Activated T-cell treated with anti-CD3 and anti-CD28 coated beads for 48 hours (primary cell): ENCODE measurements at regions not wholly inside any gene's neighbourhood (a gene's known extent, or its start where the extent isn't known, plus 50 kb on each side); places are given as distances from the start of the nearest gene placed in this dataset.

ENCODE experiments used
- DNase-seq: peaks from one replicate; pipeline ENCODE4 v3.0.0-alpha.2; 2020; ENCODE audit warnings: low read depth

- DNase-seq = no peak
Measured at GRCh38 chr7:50962962-50963374, 180.3 kb upstream of the GRB10 start.

DNA sequence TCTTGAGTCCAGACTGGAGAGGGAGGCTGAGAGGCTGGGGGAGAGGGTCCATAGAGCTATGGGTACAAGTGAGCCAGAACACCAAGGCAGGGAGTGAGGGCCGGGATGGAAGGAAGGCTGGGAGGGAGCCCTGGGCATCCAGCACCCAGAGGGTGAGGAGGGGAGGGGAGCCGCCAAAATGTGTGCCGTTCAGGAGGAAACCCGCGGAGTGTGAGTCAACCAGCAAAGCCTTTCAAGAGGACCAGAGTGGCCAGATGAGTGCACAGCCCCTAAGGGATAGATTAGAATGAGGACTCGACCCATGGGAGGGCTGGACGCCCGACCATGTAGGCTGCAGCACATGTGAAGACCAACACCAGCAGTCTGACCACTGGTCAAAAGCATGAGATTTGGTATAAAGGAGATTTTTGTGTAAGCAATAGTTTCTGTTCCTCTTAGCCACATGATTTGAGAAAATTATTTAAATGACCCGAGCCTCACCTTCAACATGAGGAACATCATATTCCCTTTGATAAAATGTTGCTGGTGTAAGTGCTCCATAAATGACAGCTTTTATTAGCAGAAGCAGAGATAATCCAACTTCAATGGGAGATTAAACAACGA, 179.7 kb upstream of the GRB10 start:
- DNase-seq = no peak

GRCh38 chr7:50960621-50961310, 178.1 kb upstream of the GRB10 start:
- no peak for DNase-seq

- DNase-seq = no peak
Measured at GRCh38 chr7:50959991-50960390, 177.3 kb upstream of the GRB10 start.

- no peak for DNase-seq
Measured at GRCh38 chr7:50959560-50959959, 176.9 kb upstream of the GRB10 start.

GRCh38 chr7:50957855-50958254, 175.2 kb upstream of the GRB10 start:
- DNase-seq = no peak

DNA sequence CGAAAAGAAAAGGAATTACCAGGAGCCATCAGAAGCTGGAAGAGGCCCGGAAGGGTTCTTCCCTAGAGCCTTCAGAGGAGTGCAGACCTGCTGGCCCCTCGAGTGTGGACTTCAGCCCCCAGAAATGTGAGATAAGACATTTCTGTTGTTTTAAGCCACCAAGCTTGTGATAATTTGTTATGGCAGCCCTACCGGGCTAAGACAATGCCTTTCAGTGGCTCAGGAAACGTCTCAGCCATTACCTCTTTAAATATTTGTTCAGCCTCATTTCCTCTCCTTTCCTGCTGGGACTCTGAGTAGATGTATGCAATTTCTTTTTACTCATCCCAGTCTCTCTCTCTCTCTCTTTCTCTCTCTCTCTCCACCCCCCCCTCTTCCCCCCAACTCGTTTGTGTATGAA, 174.7 kb upstream of the GRB10 start:
- DNase-seq = no peak

DNA sequence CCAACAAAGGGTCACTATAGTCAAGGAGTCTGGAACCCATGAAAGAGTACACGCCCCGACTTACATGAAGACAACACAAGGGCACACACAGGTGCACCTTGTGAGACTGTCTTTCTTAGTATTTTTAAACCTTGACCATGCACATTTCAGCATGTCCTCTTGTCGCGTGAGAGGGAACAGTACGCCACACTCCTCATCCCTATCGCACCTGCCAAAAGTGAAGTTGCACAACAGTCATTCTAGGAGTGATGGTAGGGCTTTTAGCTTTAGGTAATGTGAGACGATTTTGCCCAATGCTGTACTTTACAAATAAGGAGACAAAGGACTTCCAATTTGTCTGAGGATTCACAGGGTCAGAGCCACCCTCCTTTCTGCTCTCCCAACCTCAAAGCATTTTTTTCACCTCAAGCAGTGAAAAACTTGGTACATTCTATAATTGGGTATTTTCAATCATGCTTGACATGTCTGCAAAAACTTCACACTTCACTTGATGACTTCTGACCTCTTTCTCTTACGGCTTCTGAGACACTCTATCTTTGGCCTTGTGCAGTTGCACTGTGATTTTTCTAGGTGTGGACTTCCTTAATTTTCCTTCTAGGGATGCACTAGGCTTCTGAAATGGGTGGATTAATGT, 173.9 kb upstream of the GRB10 start:
- no peak for DNase-seq

DNA sequence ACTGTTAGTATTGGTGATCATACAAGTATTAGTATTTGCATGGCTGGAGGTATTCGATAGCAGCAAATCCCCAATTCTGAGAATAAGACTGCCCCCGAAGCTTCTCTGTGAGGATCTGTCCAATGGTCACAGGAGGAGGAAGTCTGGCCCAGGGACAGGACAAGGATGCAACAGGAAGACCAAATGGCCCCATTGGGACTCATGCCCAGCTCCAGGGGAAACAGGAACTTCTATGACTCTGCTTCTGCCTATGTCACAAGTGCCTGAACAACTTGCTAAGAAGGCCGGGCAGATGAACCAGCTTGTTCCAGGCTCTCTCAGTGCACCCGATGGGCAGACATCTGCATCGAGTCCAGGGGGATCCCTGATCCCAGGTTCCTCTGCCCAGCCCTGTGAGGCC, 172.0 kb upstream of the GRB10 start:
- DNase-seq = no peak

- no peak for DNase-seq
Measured at GRCh38 chr7:50954245-50954644, 171.5 kb upstream of the GRB10 start.

DNA sequence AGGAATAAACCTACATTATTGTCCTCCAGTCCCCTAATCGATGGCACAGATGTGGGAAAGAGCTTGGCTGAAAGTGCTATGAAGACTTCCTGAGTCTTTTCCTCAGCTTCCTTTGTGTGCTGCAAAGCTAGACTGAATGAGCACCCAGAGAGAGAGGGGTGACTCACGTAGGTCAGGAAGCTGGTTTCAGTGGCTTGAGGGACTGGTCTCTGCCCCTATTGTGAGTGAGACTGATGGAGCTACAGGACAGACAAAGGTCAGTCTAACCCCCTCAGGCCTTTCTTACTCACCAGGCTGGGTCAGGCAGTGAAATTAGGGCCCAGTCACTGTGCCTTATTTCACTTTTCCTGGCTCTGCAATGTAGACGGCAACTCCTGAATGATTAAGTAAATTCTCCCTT, 171.1 kb upstream of the GRB10 start:
- DNase-seq = no peak

DNA sequence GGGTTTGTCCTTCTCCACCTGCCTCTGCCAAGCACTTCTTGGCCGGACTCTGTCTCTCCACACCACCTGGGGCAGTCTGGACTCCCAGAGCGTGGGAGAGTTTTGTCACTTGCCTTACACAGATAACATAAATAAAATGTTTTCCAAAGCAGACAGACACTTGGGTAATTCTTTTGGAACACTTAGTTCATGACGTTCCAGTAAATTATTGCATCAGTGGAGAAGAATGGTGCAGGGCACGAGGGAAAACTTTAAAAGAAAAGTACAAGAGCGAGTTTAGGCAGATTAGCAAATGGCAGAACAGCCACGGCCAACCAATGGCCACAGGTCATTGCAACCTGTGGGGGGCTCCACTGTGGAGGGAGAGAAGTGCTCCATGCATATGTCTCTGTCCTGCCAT, 170.6 kb upstream of the GRB10 start:
- no peak for DNase-seq

DNA sequence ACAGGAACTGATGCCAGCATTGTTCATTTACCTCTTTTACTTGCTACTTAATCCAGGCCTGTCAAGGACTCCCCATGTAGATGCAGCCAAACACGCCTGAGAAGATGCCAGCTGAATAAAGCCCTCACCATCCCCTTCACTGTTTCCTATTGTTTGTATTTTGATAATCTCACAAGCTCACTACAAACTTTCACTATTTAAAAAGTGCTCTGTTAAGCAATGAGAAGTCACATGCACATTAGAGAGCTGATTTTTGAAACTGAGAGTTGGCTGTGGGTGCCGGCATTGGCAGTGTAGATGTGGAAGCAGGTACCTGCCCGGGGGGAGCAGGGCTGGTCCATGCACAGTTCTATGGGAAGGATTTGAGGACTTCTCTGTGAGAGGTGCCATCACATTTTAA, 169.8 kb upstream of the GRB10 start:
- DNase-seq = no peak

GRCh38 chr7:50952120-50952519, 169.4 kb upstream of the GRB10 start:
- DNase-seq = no peak

DNA sequence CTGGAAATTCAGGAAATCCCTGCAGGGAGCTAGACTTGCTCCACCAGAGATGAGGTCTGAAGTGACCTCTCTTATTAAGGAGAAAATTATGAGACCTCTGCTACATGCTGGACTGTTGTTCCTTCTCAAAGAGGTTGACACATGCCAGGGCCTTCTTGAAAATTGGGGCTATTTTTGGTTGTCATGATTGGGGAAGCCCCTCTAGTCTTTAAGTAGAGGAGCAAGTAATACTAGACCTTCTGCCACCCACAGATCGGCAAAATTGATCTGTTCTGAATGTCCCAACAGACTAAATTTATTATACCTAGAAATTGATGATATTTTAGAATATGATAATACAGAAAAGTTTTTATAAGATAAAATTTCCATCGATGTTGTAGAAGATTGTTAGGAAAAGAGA, 160.8 kb upstream of the GRB10 start:
- DNase-seq = no peak

DNA sequence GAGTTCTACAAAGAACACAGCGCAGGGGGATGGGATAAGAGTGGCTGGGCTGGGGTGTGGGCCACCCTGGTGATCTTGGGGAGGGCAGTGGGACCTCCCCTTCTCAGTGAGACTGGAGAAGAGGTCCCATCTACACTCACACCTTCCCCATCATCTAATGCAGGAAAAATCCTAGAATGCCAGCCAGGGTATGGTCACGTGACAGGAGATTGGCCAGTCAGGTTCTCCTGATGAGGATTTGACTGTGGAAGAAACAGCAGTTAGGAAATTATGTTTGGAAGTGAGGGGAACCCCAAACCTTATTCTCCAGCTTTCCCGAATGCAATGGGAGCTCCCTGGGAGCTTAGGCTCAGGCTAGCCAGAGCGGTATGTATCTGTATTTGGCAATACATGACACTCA, 158.8 kb upstream of the GRB10 start:
- DNase-seq = no peak

DNA sequence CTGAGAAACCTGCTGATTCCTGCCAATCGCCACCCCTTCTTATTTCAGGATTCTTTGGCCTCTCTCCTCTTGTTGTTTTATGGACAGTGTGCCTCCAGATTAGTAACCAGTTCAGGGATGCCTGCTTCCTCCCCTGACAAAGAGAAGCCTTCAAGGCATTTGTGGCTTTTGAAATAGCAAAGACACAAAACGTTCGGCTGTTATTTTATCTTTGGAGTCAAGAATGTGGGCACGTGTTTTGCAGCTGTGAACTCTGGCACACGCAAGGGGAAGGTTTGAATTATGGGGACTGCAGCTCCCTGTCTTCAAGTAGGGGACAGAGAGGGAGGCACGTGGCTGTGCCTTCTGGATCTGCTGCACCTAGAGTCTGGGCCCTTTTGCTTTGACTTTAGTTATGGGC, 157.9 kb upstream of the GRB10 start:
- no peak for DNase-seq

DNA sequence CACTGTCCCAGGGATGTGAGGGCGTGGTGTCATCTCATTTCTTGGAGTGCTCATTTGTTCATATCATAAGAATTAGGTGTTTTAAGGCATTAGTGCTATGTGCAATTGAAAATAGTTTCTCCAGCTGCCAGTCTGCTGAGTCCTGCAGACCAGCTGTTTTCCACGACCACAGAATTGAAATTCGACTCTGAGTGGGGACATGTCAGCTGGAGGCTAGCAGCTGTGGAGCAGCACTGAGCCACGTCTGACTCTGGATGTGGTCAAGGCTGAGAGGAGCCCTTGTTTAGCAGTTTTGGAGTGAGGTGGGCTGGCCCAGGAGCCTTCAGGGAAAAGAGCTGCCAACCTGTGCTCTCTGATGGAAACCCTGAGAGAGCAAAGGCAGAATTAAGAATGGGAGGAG, 156.3 kb upstream of the GRB10 start:
- DNase-seq = no peak

DNA sequence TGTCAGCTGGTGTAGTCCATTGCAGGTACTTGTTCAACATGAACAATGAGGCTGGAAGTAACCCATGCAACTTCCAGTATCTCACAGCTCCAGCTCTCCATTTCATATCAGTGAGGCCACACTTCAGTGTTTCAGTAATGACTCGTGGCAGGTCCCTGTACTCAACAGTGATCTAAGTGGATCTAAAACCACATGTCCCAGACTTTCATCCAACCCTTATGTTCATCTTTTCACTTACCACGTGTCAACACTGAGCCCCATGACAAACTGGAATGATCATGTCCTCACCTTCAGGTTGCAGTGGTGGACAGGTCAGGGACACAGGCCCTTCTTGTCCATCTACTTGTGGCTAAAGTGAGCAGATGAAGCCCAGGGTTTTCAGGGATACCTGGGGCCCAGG, 155.0 kb upstream of the GRB10 start:
- DNase-seq = no peak

DNA sequence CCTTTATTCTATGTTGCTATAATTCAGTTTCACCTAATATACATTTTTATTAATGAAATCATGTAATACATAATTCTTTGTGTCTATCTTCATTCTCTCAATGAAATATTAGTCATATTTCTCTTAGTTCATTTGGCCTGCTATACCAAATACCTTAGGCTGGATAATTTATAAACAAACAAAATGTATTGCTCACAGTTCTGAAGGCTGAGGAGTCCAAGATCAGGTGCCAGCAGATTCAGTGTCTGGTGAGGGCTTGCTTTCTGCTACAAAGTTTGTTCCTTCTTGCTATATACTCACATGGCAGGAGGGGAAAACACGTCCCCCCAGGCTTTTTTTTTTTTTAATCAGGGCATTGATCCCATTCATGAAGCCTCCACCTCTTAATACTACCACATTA, 143.4 kb upstream of the GRB10 start:
- DNase-seq = no peak

DNA sequence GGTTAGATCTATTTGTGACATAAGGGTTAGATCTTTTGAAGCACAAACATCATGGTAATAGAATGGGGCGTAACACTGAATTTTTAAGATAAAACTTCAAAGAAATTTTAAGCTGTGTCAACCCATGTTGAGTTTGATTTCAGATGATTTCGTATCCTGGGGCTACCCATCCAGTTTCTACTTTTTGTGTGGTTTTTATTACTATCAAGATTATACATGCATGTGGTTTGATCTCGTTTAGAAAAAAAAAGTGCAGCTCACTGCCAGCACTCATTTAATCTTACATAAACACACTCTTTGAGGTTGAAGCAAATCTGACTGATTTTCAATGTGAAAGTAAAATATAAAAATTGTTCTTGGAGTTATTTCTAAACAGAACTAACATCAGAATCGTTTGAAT, 140.8 kb upstream of the GRB10 start:
- no peak for DNase-seq

- peak; percentile 5 for DNase-seq
Measured at GRCh38 chr7:50921114-50921813, 138.6 kb upstream of the GRB10 start.

DNA sequence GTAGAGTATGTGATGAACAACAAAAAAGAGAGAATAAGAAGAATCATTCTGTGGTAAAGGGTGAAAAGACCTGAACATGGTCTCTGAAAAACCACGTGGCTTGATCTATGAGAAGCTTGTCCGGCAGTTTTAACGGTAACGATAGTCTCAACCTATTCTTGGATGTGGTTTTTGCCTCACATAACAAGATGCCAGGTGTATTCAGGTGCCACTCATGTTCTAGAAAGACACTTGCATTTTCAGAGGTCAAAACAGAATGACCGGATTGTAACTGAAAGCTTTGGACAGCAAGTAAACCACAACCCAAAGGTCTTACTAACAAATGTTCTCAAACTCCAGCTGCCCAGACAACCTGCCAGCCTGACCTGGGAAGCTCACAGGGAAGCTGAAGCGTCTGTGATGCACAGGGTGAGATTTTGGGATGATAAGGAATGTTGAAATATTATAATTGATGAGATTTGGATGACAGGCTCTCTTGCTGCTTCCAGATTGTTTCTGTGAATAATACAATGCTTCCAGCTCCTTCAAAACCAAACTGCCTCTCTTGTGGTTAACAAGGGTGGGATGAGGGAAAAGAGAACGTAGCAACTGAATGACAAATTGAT, 137.4 kb upstream of the GRB10 start:
- DNase-seq = no peak
